Nephron (organoid): ENCODE measurements at regions not wholly inside any gene's neighbourhood (a gene's known extent, or its start where the extent isn't known, plus 50 kb on each side); places are given as distances from the start of the nearest gene placed in this dataset.
"Not testable (repeated sequence)": the region's sequence is repeated elsewhere in the genome, so short reads cannot be mapped to it uniquely, and the experiment has no call there.

Experiments used
- H3K27ac Mint-ChIP-seq, 3 experiments: 2 replicates each; pipeline ENCODE4 v1.8.0; 2020; ENCODE audit warnings: mixed read lengths in 3 of 3, mild to moderate bottlenecking in 2 of 3, moderate library complexity in 1 of 3
- H3K27me3 Mint-ChIP-seq: 2 replicates; pipeline ENCODE4 v1.8.0; 2021; ENCODE audit warnings: low read depth, mild to moderate bottlenecking, moderate library complexity, mixed read lengths
- H3K36me3 Mint-ChIP-seq: 2 replicates; pipeline ENCODE4 v1.8.0; 2020; ENCODE audit warnings: low read depth, mixed read lengths
- H3K4me1 Mint-ChIP-seq: 2 replicates; pipeline ENCODE4 v1.8.0; 2020; ENCODE audit warnings: mixed read lengths
- H3K4me3 Mint-ChIP-seq, 3 experiments: 2 replicates each; pipeline ENCODE4 v1.8.0; 2020; ENCODE audit warnings: mild to moderate bottlenecking in 3 of 3, mixed read lengths in 3 of 3, moderate library complexity in 2 of 3
- H3K9me3 Mint-ChIP-seq: 2 replicates; pipeline ENCODE4 v1.8.0; 2020; ENCODE audit warnings: mixed read lengths
- CTCF ChIP-seq, 3 experiments: fragments of 200-600 bp; sonication (generic); IDR thresholded peaks; one replicate each; pipeline ENCODE4 v1.5.0; 2021; ENCODE audit warnings: antibody characterized with exemption in 3 of 3; ENCODE audit not compliant: unreplicated experiment in 3 of 3

DNA sequence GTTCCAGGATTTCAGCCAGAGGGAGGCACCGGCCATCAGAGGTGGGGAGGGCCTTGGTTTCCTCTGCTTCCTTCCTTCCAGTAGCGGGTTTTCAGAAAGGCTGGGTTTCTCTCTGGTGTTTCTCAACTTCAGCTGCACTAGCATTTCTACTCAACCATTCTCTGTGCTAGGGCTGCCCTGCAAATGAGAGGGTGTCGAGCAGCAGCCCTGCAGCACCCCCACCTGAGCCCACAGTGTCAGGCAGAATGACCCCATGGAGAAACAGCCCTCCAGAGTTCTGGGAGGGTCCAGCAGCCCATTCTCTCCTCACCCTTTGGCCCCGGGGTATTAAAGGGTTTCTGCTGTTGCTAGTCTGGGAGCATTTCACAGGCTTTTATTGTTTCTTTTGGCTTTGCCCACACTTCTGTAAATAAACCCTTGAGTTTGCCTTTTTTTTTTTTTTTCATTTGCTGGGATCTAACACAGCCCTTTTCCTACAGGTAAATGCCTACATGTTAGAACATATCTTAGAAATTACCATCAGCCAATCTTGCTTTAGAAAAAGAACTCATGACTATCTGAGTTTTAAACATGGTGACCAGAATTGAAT lies 151.5 kb upstream of the VIPR2 start:
- TF ChIP-seq CTCF (IDR thresholded peaks at IDR 0.05; ENCODE audit: unreplicated experiment in 3 of 3), result no peak
- peaks cover 19% of the 10 kb centered on the region for H3K27me3 Mint-ChIP-seq

DNA sequence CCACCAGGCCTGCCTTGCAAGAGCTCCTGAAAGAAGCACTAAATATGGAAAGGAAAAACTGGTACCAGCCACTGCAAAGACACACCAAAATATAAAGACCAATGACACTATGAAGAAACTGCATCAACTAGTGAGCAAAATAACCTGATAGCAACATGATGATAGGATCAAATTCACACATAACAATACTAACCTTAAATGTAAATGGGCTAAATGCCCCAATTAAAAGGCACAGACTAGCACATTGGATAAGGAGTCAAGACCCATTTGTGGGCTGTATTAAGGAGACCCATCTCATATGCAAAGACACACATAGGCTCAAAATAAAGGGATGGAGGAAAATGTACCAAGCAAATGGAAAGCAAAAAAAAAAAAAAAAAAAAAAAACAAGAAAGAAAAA lies 141.8 kb upstream of the VIPR2 start:
- peaks cover 38% of the 10 kb centered on the region for H3K9me3 Mint-ChIP-seq
- not testable (repeated sequence) for H3K36me3 Mint-ChIP-seq, H3K27ac Mint-ChIP-seq, H3K4me1 Mint-ChIP-seq, H3K4me3 Mint-ChIP-seq, H3K27me3 Mint-ChIP-seq

More for the DNA sequence above, 151.5 kb upstream of the VIPR2 start:
- Mint-ChIP-seq H3K36me3 (no peaks in the 10 kb centered on the region), H3K9me3 (peaks cover 18% of the 10 kb centered on the region), H3K4me3 (no peak overlapping the region), H3K4me1 (no peaks in the 10 kb centered on the region), H3K27ac (no peak overlapping the region)

DNA sequence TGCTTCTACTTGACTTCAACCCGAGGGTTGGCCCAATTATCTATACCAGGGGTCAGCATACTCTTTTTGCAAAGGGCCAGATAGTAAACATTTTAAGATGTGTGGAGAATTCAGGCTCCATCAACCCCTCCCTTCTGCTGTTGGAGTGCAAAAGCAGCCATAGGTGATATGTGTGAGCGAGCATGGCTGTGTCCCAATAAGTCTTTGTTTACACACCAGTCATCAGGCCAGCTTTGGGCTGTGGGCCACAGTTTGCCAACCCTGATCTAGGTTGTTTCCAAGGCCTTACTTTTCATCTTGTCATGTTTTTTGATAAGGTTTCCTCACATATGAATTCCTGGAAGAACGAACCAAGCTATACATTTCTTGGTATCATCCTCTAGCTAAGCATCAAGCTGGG lies 136.9 kb upstream of the VIPR2 start:
- Mint-ChIP-seq H3K4me1 (no peaks in the 10 kb centered on the region), H3K27ac (no peak overlapping the region), H3K27me3 (peaks cover 10% of the 10 kb centered on the region), H3K9me3 (peaks cover 33% of the 10 kb centered on the region), H3K4me3 (no peak overlapping the region), H3K36me3 (no peaks in the 10 kb centered on the region)
- TF ChIP-seq CTCF (IDR thresholded peaks at IDR 0.05; ENCODE audit: unreplicated experiment in 3 of 3), result no peak

GRCh38 chr7:159280008-159280407 lies 135.3 kb upstream of the VIPR2 start:
- H3K27me3 Mint-ChIP-seq, result peaks cover 10% of the 10 kb centered on the region
- H3K27ac Mint-ChIP-seq, result no peak overlapping the region
- H3K4me1 Mint-ChIP-seq, result no peaks in the 10 kb centered on the region
- peaks cover 29% of the 10 kb centered on the region for H3K9me3 Mint-ChIP-seq
- H3K36me3 Mint-ChIP-seq, result no peaks in the 10 kb centered on the region
- H3K4me3 Mint-ChIP-seq, result no peak overlapping the region
- no peak for TF ChIP-seq CTCF (IDR thresholded peaks at IDR 0.05; ENCODE audit: unreplicated experiment in 3 of 3)

DNA sequence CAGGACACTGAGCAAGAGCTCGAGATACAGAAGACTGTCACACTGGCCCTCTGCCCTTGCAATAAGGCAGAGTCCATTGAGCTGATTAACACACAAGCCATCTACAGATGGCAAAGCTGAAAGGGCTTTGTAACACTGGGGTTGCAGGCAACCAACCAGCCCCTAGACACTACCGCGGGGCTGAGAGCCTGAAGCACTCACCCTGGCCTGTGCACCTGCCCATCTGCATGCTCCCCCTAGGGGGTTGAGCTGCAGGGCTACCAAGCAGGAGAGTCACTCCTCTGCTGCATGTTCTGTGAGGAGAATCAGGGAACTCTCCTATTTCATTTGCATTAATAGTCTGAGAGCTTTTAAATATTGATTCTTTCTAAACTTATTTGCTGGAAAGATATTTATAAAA lies 128.1 kb upstream of the VIPR2 start:
- no peaks in the 10 kb centered on the region for H3K4me1 Mint-ChIP-seq

DNA sequence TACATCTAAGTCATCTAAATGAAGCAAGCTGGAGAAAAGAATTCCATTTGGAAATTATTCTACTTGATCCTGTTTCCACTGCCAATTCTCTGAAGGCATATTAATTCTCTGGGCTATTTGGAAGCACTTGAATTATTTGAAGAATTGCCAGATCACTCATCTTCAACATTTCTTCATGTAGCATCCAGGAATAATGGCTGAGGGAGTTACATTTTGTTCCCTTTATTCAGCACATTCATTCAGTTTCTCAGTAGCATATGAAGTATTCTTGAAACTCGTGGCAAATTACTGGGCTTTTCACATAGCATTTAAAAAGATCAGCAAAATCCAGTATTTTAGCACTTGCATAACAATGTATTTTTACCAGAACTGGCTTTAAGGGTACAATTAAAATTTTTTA lies 127.1 kb upstream of the VIPR2 start:
- H3K4me1 Mint-ChIP-seq, result no peaks in the 10 kb centered on the region
- H3K9me3 Mint-ChIP-seq, result peaks cover 41% of the 10 kb centered on the region
- no peaks in the 10 kb centered on the region for H3K36me3 Mint-ChIP-seq
- H3K27me3 Mint-ChIP-seq, result no peaks in the 10 kb centered on the region
- no peak overlapping the region for H3K27ac Mint-ChIP-seq
- TF ChIP-seq CTCF (IDR thresholded peaks at IDR 0.05; ENCODE audit: unreplicated experiment in 3 of 3), result no peak
- no peak overlapping the region for H3K4me3 Mint-ChIP-seq

More for the DNA sequence above, 128.1 kb upstream of the VIPR2 start:
- Mint-ChIP-seq H3K4me3 (no peak overlapping the region), H3K27ac (no peak overlapping the region), H3K9me3 (peaks cover 41% of the 10 kb centered on the region), H3K36me3 (no peaks in the 10 kb centered on the region), H3K27me3 (peaks cover 6% of the 10 kb centered on the region)
- TF ChIP-seq CTCF (IDR thresholded peaks at IDR 0.05; ENCODE audit: unreplicated experiment in 3 of 3), result no peak
